Uterus (tissue), 2 donors: ENCODE measurements at regions not wholly inside any gene's neighbourhood (a gene's known extent, or its start where the extent isn't known, plus 50 kb on each side); places are given as distances from the start of the nearest gene placed in this dataset.

Experiments used
- POLR2A ChIP-seq, 2 donors: fragments of 450-650 bp; IDR thresholded peaks; one replicate each; pipeline ENCODE4 v1.6.1; 2016; ENCODE audit warnings: antibody characterized with exemption in 2 of 2, mild to moderate bottlenecking in 1 of 2, moderate library complexity in 1 of 2
- TF ChIP-seq, protein P1 (sequence below), 4 experiments: fragments of 200-600 bp in 2 of 4; fragments of 450-650 bp in 2 of 4; sonication (generic) in 2 of 4; IDR thresholded peaks; one replicate each; pipeline ENCODE4 v1.5.1; 2016 to 2019; ENCODE audit warnings: antibody characterized with exemption in 4 of 4, mild to moderate bottlenecking in 2 of 4, moderate library complexity in 1 of 4

DNA sequence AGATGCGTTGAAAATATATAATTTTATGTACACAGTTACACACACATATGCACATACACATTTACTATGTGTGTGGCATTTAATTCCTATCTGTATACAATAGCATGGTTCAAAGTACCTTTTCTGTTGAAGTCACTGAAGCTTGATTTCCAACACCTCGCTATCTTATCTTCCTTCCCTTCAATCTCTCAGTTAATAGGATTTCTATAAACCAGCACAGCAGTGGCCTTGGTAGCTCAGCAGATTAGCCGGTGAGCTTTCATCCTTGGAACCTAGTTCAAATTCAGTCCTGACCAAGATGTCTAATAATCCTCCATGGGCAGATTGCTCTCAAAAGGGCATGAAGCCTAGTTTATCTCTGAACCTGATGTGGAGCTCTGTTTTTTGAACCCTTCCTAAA is 2389.5 kb downstream of the MAT2B start:
- no peak for TF ChIP-seq POLR2A (IDR thresholded peaks at IDR 0.05)
- TF ChIP-seq, protein P1, sequence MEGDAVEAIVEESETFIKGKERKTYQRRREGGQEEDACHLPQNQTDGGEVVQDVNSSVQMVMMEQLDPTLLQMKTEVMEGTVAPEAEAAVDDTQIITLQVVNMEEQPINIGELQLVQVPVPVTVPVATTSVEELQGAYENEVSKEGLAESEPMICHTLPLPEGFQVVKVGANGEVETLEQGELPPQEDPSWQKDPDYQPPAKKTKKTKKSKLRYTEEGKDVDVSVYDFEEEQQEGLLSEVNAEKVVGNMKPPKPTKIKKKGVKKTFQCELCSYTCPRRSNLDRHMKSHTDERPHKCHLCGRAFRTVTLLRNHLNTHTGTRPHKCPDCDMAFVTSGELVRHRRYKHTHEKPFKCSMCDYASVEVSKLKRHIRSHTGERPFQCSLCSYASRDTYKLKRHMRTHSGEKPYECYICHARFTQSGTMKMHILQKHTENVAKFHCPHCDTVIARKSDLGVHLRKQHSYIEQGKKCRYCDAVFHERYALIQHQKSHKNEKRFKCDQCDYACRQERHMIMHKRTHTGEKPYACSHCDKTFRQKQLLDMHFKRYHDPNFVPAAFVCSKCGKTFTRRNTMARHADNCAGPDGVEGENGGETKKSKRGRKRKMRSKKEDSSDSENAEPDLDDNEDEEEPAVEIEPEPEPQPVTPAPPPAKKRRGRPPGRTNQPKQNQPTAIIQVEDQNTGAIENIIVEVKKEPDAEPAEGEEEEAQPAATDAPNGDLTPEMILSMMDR (IDR thresholded peaks at IDR 0.05) = no peak
